Adrenal gland (tissue), 5 donors: ENCODE measurements at regions not wholly inside any gene's neighbourhood (a gene's known extent, or its start where the extent isn't known, plus 50 kb on each side); places are given as distances from the start of the nearest gene placed in this dataset.

ENCODE experiments used
- POLR2A ChIP-seq, 2 donors: fragments of 450-650 bp; IDR thresholded peaks; one replicate each; pipeline ENCODE4 v1.6.1; 2017; ENCODE audit warnings: antibody characterized with exemption in 2 of 2, mild to moderate bottlenecking in 2 of 2, moderate library complexity in 1 of 2
- TF ChIP-seq, protein P1 (sequence below), 6 experiments: fragments of 450-650 bp in 4 of 6; fragments of 200-600 bp in 2 of 6; sonication (generic) in 1 of 6; IDR thresholded peaks; 1 replicate in 5 of 6; 2 replicates in 1 of 6; pipeline versions ENCODE4 v1.5.1 to v1.8.0; 2016 to 2021; ENCODE audit warnings: antibody characterized with exemption in 6 of 6, mild to moderate bottlenecking in 2 of 6, moderate library complexity in 1 of 6
- donor health status: DM: no; HTN: no; CAD: no.

DNA sequence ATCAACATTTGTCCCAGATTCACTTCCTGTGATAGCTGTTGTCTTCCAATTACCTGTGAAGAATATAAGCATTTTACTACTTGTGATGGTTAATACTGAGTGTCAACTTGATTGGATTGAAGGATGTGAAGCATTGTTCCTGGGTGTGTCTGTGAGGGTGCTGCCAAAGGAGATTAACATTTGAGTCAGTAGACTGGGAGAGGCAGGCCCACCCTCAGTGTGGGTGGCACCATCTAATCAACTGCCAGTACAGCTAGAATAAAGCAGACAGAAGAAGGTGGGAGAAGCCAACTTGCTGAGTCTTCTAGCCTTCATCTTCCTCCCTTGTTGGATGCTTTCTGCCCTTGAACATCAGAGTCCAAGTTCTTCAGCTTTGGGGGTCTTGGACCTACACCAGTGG is 660.4 kb upstream of the GOT2 start:
- no peak for TF ChIP-seq POLR2A (IDR thresholded peaks at IDR 0.05)
- TF ChIP-seq, protein P1, sequence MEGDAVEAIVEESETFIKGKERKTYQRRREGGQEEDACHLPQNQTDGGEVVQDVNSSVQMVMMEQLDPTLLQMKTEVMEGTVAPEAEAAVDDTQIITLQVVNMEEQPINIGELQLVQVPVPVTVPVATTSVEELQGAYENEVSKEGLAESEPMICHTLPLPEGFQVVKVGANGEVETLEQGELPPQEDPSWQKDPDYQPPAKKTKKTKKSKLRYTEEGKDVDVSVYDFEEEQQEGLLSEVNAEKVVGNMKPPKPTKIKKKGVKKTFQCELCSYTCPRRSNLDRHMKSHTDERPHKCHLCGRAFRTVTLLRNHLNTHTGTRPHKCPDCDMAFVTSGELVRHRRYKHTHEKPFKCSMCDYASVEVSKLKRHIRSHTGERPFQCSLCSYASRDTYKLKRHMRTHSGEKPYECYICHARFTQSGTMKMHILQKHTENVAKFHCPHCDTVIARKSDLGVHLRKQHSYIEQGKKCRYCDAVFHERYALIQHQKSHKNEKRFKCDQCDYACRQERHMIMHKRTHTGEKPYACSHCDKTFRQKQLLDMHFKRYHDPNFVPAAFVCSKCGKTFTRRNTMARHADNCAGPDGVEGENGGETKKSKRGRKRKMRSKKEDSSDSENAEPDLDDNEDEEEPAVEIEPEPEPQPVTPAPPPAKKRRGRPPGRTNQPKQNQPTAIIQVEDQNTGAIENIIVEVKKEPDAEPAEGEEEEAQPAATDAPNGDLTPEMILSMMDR (IDR thresholded peaks at IDR 0.05), result no peak
